ENCODE measurements at regions not wholly inside any gene's neighbourhood (a gene's known extent, or its start where the extent isn't known, plus 50 kb on each side); places are given as distances from the start of the nearest gene placed in this dataset.

DNA sequence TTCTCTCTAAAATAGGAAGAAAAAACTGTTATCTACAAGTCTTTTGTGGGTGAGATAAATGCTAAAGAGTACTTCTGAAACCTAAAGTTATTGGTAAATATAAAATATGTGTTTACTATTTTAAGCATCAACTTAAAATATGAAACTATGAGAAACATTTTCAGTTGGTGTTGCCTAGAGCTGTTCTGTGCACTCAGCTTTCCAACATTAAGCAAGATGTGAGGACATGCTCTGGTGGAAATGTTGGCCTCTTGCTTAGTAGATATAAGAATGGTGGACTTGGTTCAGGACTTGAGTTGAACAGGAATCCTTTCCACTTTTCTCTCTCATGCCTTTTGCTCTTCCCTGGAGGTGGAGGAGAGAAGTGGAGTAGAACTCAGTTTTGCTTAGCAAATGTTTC lies 164.1 kb upstream of the PELI2 start:
- TF ChIP-seq, protein P1, sequence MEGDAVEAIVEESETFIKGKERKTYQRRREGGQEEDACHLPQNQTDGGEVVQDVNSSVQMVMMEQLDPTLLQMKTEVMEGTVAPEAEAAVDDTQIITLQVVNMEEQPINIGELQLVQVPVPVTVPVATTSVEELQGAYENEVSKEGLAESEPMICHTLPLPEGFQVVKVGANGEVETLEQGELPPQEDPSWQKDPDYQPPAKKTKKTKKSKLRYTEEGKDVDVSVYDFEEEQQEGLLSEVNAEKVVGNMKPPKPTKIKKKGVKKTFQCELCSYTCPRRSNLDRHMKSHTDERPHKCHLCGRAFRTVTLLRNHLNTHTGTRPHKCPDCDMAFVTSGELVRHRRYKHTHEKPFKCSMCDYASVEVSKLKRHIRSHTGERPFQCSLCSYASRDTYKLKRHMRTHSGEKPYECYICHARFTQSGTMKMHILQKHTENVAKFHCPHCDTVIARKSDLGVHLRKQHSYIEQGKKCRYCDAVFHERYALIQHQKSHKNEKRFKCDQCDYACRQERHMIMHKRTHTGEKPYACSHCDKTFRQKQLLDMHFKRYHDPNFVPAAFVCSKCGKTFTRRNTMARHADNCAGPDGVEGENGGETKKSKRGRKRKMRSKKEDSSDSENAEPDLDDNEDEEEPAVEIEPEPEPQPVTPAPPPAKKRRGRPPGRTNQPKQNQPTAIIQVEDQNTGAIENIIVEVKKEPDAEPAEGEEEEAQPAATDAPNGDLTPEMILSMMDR (conservative IDR thresholded peaks at IDR 0.05 in 1 of 2, IDR thresholded peaks at IDR 0.05 in 1 of 2; ENCODE audit: low read depth in 1 of 2, low read length in 2 of 2), result no peak
- no peak for TF ChIP-seq EZH2 (IDR thresholded peaks at IDR 0.05; ENCODE audit: low read length, missing control alignments)
